ENCODE measurements at regions not wholly inside any gene's neighbourhood (a gene's known extent, or its start where the extent isn't known, plus 50 kb on each side); places are given as distances from the start of the nearest gene placed in this dataset.
"Not testable (repeated sequence)": the region's sequence is repeated elsewhere in the genome, so short reads cannot be mapped to it uniquely, and the experiment has no call there.

- TF ChIP-seq, protein P1, sequence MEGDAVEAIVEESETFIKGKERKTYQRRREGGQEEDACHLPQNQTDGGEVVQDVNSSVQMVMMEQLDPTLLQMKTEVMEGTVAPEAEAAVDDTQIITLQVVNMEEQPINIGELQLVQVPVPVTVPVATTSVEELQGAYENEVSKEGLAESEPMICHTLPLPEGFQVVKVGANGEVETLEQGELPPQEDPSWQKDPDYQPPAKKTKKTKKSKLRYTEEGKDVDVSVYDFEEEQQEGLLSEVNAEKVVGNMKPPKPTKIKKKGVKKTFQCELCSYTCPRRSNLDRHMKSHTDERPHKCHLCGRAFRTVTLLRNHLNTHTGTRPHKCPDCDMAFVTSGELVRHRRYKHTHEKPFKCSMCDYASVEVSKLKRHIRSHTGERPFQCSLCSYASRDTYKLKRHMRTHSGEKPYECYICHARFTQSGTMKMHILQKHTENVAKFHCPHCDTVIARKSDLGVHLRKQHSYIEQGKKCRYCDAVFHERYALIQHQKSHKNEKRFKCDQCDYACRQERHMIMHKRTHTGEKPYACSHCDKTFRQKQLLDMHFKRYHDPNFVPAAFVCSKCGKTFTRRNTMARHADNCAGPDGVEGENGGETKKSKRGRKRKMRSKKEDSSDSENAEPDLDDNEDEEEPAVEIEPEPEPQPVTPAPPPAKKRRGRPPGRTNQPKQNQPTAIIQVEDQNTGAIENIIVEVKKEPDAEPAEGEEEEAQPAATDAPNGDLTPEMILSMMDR (IDR thresholded peaks at IDR 0.05; ENCODE audit: control insufficient read depth, extremely low read depth, insufficient read depth) = no peak
- DNase-seq (ENCODE audit: low read depth) = no peak
- no peak overlapping the region for H3K4me3 ChIP-seq (ENCODE audit: low read depth, low read length)
Observed at GRCh38 chr11:92168936-92169335, 55.7 kb upstream of the FAT3 start.

- DNase-seq (ENCODE audit: low read depth) = no peak
- TF ChIP-seq, protein P1 (IDR thresholded peaks at IDR 0.05; ENCODE audit: control insufficient read depth, extremely low read depth, insufficient read depth) = no peak
- H3K4me3 ChIP-seq (ENCODE audit: low read depth, low read length) = no peak overlapping the region
Observed at GRCh38 chr11:92167571-92167970, 57.0 kb upstream of the FAT3 start.

DNA sequence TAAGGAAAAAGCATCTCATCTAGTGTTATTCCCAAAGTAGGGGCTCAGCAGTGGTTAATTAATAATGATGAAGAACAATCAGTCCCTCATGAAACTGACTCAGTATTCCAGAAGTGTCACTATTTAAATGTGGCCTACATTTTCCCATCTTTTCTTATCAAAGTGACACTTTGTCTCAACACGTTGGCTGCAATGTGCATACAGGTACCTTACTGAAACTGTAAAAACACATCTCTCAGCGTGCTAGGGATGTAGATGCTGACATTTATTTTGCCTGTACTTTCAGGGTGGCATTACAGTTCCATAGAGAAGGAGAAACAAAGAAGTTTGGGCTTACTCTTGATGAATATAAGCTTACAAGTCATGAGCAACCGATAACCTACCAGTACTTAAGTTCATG is 58.3 kb upstream of the FAT3 start:
- no peak for DNase-seq (ENCODE audit: low read depth)
- TF ChIP-seq, protein P1 (IDR thresholded peaks at IDR 0.05; ENCODE audit: control insufficient read depth, extremely low read depth, insufficient read depth) = no peak
- H3K4me3 ChIP-seq (ENCODE audit: low read depth, low read length) = no peak overlapping the region

GRCh38 chr11:92163879-92164278 is 60.7 kb upstream of the FAT3 start:
- H3K4me3 ChIP-seq (ENCODE audit: low read depth, low read length) = no peak overlapping the region
- no peak for DNase-seq (ENCODE audit: low read depth)
- TF ChIP-seq, protein P1 (IDR thresholded peaks at IDR 0.05; ENCODE audit: control insufficient read depth, extremely low read depth, insufficient read depth) = no peak

DNA sequence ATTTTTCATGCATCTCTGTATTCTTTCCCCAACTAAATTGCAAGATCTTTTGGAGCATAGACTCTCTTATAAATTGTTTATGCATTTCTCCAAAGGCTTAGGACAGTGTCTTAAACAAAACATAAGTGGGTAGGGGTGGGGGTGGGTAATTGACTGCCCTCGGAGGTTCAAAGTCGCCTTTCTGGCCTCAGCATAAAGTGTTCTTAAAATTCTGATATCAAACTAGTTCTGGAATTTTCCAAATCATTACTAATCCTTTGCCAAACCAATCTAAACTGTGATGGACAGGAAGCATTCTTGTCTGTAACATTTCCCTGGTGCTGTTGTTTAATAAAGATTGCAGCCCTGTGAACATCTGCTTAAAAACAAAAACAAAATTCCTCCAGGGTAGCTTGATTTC is 61.8 kb upstream of the FAT3 start:
- no peak for DNase-seq (ENCODE audit: low read depth)
- no peak overlapping the region for H3K4me3 ChIP-seq (ENCODE audit: low read depth, low read length)
- TF ChIP-seq, protein P1 (IDR thresholded peaks at IDR 0.05; ENCODE audit: control insufficient read depth, extremely low read depth, insufficient read depth) = no peak

GRCh38 chr11:92159931-92160330 is 64.7 kb upstream of the FAT3 start:
- no peak overlapping the region for H3K4me3 ChIP-seq (ENCODE audit: low read depth, low read length)
- TF ChIP-seq, protein P1 (IDR thresholded peaks at IDR 0.05; ENCODE audit: control insufficient read depth, extremely low read depth, insufficient read depth) = no peak
- DNase-seq (ENCODE audit: low read depth) = no peak

DNA sequence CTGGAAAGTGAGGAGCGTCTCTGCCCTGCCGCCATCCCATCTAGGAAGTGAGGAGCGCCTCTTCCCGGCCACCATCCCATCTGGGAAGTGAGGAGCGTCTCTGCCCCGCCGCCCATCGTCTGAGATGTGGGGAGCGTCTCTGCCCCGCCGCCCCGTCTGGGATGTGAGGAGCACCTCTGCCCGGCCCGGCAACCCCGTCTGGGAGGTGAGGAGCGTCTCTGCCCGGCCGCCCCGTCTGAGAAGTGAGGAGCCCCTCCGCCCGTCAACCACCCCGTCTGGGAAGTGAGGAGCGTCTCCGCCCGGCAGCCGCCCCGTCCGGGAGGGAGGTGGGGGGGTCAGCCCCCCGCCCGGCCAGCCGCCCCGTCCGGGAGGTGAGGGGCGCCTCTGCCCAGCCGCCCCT is 67.2 kb upstream of the FAT3 start:
- not testable (repeated sequence) for DNase-seq (ENCODE audit: low read depth); H3K4me3 ChIP-seq (ENCODE audit: low read depth, low read length)

Data from LNCaP clone FGC (cell line).